ENCODE measurements at regions not wholly inside any gene's neighbourhood (a gene's known extent, or its start where the extent isn't known, plus 50 kb on each side); places are given as distances from the start of the nearest gene placed in this dataset.
A peak's percentile ranks its signal among the peaks of the same experiment; 100 is the strongest.

DNA sequence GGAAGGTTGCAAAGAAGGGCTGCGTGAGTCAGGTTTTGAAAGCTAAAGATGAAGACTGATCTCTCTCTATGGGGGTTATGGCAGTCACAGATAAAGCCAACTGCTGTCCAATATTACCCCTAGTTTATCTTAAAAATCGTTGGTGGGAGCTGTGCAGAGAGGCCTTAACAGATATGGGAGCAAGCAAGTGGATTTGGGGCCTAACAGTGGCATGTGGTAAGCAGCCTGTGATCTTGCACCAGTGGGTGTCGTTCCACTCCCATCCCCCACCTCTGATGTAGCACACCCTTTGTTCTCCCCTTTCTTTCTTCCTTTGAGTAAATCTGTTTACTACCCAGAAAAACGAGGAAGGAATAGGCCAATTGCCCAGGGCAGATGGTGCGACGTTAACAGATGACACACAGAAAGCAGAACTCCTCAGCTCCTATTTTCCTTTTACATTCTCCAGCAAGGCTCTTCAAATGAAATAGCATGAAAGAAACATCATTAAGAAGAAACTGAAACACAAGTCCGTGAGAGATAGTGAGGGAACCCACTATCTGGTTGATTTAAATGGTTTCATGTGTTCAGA is 274.1 kb upstream of the CITED2 start (continued):
- peak; percentile 23 for TF ChIP-seq TAF1 (IDR thresholded peaks at IDR 0.05; ENCODE audit: control insufficient read depth, extremely low read depth, insufficient read depth, low read length, severe bottlenecking)
- TF ChIP-seq ZNF263 (CRISPR knock-in tag; IDR thresholded peaks at IDR 0.05; ENCODE audit: borderline replicate concordance), result no peak
- TF ChIP-seq RHOXF2B (CRISPR knock-in tag; conservative IDR thresholded peaks at IDR 0.05), result peak; percentile 86; the same call in 1 of the 2 replicates
- TF ChIP-seq GATAD2A (IDR thresholded peaks at IDR 0.05), result peak; percentile 99
- no peak for TF ChIP-seq ZNF408 (CRISPR knock-in tag; IDR thresholded peaks at IDR 0.05; ENCODE audit: low read depth)
- TF ChIP-seq ZBTB17 (CRISPR knock-in tag; IDR thresholded peaks at IDR 0.05), result peak; percentile 71; the same call in 1 of the 2 replicates
- peak; percentile 70 for TF ChIP-seq JUND (IDR thresholded peaks at IDR 0.05; ENCODE audit: borderline replicate concordance, low read depth, low read length)
- TF ChIP-seq JUND (tag; IDR thresholded peaks at IDR 0.05; ENCODE audit: borderline replicate concordance, low read depth, low read length), result peak; percentile 88; the same call in 2 of the 3 replicates
- TF ChIP-seq SMAD2 (IDR thresholded peaks at IDR 0.05; ENCODE audit: low read depth, low read length), result no peak
- no peak for TF ChIP-seq NR2C2 (CRISPR knock-in tag; IDR thresholded peaks at IDR 0.05)
- no peak for TF ChIP-seq NR2C2 (tag; IDR thresholded peaks at IDR 0.05)
- no peak for TF ChIP-seq KHSRP (IDR thresholded peaks at IDR 0.05)
- no peak for TF ChIP-seq IFI16 (CRISPR knock-in tag; IDR thresholded peaks at IDR 0.05)
- TF ChIP-seq ZNF445 (CRISPR knock-in tag; IDR thresholded peaks at IDR 0.05; ENCODE audit: low read depth), result no peak
- TF ChIP-seq ZNF121 (CRISPR knock-in tag; conservative IDR thresholded peaks at IDR 0.05), result no peak
- TF ChIP-seq CEBPB (tag; IDR thresholded peaks at IDR 0.05), result 0 out of 2 replicates have a peak, but pooled peaks have one; percentile 28
- TF ChIP-seq, protein P1, sequence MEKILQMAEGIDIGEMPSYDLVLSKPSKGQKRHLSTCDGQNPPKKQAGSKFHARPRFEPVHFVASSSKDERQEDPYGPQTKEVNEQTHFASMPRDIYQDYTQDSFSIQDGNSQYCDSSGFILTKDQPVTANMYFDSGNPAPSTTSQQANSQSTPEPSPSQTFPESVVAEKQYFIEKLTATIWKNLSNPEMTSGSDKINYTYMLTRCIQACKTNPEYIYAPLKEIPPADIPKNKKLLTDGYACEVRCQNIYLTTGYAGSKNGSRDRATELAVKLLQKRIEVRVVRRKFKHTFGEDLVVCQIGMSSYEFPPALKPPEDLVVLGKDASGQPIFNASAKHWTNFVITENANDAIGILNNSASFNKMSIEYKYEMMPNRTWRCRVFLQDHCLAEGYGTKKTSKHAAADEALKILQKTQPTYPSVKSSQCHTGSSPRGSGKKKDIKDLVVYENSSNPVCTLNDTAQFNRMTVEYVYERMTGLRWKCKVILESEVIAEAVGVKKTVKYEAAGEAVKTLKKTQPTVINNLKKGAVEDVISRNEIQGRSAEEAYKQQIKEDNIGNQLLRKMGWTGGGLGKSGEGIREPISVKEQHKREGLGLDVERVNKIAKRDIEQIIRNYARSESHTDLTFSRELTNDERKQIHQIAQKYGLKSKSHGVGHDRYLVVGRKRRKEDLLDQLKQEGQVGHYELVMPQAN (IDR thresholded peaks at IDR 0.05; ENCODE audit: borderline replicate concordance), result no peak
- TF ChIP-seq PREB (CRISPR knock-in tag; IDR thresholded peaks at IDR 0.05), result no peak
- TF ChIP-seq DPF2 (IDR thresholded peaks at IDR 0.05), result peak; percentile 97
- TF ChIP-seq KLF13 (tag; IDR thresholded peaks at IDR 0.05; ENCODE audit: borderline replicate concordance, low read depth), result peak; percentile 16; the same call in 1 of the 2 replicates
- TF ChIP-seq ZNF217 (CRISPR knock-in tag; IDR thresholded peaks at IDR 0.05), result no peak
- no peak for TF ChIP-seq NR4A1 (CRISPR knock-in tag; IDR thresholded peaks at IDR 0.05)
- TF ChIP-seq NR4A1 (tag; IDR thresholded peaks at IDR 0.05), result peak; percentile 83
- no peak for TF ChIP-seq SFPQ (IDR thresholded peaks at IDR 0.05; ENCODE audit: low read depth, low read length)
- peak; percentile 72 for TF ChIP-seq IRF9 (tag; IDR thresholded peaks at IDR 0.05)

Measured in K562 (cell line).